GM18502 (cell line): ENCODE measurements at regions not wholly inside any gene's neighbourhood (a gene's known extent, or its start where the extent isn't known, plus 50 kb on each side); places are given as distances from the start of the nearest gene placed in this dataset.

Experiments
- ATAC-seq: cut with Tn5 transposase; IDR thresholded peaks from one replicate; pipeline ENCODE4 v1.9.1; 2021; ENCODE audit warnings: mild to moderate bottlenecking; ENCODE audit not compliant: unreplicated experiment, poor library complexity

DNA sequence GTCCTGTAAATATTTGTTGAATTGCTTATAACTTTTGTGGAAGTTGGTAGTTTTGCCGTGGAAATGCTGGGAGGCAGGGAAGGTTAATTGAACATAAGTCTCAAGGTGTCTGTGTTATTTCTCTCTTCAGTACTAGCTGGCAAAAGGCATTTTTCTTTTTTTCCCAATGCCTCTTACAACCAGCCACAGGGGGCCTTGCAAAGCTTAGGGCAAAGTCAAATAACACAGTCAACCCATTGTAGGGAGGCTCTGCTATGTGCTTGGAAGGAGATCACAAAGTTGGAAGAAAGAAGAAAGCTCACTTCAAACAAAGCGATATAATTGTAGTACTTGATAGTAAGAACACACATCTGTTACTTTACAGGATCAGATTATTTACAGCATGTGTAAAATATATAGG is 802.6 kb downstream of the PDHA2 start:
- no peak for ATAC-seq

DNA sequence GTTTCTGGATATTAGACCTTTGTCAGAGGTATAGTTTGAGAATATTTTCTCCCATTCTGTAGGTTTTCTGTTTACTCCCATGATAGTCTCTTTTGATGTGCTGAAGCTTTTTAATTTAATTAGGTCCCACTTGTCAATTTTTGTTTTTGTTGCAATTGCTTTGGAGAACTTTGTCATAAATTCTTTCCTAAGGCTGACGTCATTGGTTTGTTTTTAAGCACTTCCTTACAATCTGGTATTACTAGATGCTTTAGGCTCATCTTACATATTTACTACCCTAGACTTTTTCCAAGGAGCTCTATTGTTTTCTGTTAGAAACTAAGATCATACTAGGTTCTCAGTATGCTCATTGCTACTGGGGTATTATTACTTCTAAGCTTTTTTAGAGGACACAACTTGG is 806.3 kb downstream of the PDHA2 start:
- ATAC-seq, result no peak

DNA sequence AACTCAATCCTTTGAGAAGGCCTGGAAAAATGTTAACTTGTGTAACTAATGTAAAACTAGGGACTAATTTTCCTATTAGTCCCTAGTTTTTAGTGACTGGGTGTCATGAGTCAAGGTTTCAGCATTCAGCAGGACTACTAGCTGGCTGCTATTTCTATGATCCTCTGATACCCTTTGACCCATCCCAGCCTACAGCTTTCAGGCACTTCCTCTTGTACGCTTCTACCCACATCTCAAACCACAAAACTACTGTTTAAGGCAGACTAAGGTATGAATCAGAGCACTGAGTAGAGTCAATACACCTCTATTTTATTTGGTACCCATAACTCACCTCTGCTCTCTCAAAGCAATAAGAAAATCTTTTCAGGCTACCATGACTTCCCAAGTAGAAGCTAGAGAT is 809.6 kb downstream of the PDHA2 start:
- ATAC-seq, result no peak

DNA sequence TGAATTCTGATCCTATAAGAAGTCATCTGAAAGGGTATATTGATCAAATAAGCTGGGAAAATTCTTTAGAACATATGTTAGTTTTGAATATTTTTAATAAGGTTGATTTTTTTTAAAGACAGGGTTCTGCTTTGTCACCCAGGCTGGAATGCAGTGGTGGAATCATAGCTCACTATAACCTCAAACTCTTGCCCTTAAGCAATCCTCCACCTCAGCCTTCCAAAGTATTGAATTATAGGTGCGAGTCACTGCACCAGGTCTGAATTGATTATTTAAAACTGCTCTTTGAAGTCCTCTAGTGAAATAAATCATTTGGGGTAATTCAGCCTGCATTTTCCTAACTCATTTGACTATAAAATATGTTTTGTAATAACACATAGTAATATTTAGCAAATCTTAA is 812.3 kb downstream of the PDHA2 start:
- ATAC-seq, result no peak

DNA sequence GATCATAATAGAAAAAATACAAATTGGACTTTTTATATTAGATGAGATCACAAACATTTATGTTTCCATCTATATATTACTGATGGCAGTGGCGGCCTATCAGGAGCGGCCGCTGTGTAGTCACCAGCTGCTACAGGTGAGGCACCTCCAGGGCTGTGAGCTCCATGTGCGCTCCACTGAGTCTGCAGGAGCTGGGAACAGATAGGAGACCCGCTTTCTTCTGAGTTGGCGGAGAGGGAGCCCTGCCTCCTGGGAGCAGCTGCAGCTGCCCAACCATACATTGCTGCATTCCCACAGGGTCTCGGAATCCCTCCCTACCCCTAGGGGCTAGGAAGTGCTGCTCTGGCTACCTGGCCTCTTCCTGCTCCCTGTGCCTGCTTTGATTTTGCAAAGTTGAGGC is 812.9 kb downstream of the PDHA2 start:
- no peak for ATAC-seq

DNA sequence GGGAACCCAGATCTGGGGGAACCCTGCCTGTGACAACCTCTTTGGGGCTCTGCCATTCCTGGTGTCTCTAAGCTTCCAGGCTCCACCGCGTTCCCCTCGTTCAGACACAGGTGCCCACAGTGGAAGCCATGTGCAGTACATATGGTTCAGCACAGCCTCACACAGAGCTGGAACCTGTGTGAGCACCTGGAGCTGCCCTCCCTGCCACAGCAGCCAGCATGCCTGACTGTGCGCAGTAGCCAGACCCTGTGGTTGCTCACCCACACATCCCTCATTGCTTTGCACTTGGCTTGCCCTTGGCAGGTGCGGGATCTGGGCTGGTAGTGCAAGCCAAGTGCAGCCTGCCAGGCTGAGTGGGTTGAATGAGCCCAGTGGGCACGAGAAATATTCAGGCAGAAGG is 814.2 kb downstream of the PDHA2 start:
- ATAC-seq, result no peak

DNA sequence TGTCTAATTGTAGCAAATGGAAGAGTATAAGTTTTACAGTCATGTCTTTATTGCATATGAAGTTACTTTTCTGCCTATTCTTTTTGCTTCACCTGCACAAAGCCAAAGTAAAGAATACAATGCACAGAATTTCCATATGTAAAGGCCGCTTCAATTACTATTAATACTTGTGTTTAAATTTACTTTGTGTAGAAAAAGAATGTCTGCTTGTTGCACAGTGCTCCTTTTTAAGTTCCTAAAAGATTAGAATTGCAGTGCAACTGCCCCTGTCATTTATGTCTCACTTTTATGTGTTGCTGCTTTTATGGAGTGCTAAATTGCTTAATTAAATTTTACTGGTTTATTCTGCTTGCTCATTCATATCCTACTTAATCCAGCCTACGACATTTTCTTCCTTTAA is 830.5 kb downstream of the PDHA2 start:
- ATAC-seq, result no peak

DNA sequence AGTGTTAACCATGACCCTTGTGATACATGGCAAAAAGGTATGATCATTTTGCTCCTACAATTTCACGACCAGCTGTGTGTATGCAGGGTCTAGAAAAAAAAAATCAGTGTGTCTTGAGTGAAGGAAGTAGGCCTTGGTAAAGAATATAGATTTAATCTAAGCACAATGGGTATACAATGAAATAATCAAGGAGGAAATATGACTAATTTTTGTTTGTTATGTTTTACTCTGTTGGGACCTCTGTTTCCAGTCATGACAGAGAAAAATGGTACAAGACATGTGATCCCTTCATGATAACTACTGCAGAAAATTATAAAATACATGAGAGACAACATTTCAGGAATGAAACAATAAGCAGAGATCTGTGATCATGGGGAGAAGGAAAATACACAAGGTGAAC is 835.5 kb downstream of the PDHA2 start:
- no peak for ATAC-seq

DNA sequence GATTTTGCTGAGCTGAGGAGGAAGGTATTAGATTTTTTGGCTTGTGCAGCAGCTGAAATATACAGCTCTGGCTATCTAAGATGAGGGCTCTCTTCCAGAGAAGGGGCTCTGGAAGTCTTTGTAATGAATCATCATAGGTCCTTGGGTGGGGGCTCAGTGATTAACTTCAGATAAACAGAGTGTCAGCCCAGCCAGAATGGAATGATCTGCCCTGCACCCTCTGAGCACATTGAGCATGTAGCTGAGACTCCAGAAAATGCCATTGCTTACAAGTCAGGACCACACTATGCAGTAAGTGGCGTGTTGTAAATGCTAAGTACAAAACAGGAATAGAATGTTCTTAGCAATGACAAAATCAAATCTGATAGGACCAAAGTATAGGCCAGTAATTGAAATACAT is 836.0 kb downstream of the PDHA2 start:
- no peak for ATAC-seq

DNA sequence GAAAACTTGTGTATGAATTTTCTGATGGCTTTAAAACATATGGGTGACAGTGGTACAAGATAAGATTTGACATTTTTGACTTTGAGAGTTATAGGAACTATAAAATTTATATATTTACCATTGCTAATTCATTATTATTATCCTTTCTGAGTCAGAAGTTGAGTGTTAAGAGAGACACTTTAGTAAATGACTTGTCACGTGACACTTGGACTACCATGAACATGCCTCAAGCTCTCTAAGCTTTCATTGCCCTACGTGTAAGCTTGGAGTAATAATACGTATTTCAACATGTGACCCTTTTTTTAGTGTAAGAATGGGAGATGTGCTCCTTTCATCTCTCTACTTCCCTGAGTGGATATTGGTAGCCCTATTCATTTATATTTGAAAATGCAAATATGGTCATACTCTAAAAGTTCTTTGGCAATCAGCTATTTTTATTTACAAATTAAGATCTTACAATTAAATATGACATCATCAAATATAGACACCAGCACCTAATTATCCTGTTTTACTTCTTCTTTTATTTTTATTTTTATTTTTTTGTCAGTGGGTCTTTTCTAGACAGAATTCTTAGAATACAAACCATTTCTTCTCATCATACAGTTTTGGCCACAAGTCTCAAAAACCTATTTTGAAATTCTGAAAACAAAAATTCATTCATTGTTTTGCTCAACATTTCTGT is 837.0 kb downstream of the PDHA2 start:
- no peak for ATAC-seq

DNA sequence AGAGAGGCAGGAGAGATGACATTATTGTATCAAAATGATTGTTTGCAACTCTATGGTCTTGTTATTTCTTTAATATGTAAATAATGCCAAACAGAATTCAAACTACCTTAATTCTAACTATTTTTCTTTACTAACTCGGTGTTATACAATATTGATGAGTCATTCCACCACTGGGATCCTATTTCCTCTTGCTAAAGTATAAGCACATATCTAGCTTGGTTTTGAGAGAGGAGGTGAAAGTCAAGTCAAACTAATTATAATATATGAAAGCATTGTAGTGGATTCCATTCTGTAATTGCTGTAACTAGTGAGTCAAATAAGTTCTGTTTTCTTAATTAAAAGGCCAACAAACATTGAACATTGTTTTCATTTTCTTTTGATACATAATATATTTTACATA is 837.6 kb downstream of the PDHA2 start:
- no peak for ATAC-seq

DNA sequence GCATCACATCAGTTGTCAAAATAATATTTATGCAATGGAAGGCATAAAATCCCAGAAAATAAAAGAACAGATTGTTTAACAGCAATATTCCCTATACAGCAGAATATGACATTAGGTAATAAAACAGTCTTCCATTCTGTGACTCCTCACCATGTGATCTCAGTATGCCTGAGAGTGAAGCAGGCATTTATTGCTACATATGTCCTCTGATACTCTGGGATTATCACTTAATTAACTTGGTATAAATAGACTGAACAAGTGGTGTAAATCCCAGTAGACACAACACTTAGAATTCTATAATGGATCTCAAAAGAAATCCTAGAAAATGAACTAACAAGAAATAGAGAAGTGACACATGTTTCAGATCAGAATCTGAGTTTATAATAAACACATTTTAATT is 841.3 kb downstream of the PDHA2 start:
- no peak for ATAC-seq

DNA sequence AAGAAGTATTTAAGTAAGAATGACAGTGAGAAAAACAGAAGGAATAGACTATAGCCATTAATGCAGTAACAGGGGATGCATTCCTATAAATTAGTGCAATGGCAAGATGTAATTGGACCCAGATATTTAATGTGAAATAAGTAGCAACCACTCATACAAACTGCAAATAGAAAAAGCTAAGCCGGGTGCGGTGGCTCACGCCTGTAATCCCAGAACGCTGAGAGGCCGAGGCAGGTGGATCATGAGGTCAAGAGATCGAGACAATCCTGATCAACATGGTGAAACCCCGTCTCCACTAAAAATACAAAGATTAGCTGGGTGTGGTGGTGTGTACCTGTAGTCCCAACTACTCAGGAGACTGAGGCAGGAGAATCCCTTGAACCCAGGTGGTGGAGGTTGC is 845.8 kb downstream of the PDHA2 start:
- ATAC-seq, result no peak

DNA sequence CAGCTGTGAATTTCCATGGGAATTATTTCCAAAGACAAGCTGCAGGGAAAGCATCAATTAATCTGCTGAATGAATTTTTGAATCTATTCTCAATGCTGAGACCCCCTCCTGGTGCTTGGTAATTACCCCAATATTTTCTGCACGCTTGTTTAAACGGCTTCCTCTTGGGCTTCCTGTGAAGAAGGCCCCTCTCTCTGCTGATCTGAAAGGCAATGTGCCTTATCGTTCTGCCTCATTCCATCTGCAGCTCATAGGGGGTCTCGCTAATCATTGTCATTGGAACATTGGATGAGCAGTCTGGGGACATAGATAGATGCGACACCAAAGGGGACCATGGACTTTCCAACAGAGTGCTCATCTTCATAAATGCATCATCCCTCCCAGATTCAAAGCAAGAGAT is 851.6 kb downstream of the PDHA2 start:
- ATAC-seq, result no peak

DNA sequence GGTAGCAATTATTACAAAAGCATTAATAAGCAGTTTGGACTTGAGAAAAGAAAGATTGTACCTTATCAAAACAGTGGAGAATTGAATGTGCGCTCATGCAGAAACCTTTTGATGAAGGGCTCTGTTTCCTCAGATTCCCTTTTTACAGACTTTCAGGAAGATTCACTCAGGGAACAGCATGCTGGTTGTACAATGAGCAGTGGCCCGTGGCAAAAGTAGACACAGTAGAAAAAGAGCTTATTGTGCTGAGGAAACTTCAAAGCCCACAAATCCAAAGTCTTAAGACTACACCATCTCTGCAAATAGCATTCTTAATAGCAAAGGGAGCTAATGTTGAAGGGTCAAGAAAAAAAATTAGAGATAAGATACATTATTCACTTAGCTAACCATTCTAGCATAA is 858.9 kb downstream of the PDHA2 start:
- no peak for ATAC-seq

DNA sequence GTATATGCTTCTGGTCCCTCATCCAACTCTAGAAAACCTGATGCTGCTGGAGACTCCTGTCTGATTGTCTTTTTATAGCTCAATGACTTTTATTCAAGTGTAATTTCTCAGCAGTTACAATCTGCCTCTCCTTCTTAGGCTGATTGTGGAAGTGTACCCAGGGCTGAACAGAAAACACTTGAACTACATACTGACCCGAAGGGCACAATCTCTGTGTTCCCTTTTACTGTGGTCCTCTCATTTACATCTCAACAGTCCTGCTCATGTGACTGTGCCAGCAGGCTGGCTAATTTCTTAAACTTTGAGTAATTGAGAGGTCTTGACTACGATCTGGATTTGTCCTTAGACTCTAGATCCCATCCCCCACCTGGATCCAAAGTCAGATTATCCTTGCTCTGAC is 863.4 kb downstream of the PDHA2 start:
- no peak for ATAC-seq

DNA sequence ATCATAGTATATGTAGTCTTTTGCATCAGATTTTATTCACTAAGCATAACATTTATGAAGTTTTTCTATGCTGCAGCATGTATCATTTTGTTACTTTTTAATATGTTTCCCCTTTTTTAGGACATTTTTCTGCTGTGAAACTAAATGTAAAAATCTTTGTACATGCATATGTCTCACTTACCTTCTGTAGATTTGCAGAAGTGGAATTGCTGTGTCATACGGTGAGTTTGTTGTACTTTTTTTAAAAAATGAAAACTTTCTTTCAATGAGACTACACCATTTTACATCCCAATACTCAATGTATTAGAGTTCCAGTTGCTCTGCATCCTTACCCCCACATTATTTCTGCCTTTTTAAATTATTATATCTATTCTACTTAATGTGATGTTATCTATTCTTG is 868.9 kb downstream of the PDHA2 start:
- no peak for ATAC-seq

DNA sequence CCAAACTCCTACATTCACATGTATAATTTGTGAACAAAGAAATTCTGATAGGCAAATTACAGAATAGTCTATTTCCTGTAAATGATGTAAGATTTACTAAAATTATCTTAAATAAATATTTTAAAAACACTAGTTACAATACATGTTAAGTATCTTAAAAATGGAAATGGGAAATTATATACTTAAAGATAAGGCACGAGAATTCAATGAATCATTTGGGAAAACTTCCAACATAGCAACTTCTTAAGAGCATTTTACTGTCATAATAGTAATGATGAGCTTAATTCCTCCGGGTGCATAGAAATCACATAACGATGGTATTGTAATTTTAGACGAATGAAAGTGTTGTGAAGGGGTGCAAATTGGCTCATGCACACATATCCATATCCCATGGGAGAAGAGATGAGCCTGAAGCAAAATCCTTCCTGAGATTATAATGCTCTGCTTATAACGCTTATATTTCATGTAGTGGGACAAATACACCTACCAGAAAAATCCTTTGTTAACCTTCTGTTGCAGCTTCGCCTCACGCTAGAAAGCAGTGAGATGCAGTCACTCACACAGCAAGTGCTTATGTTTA is 873.5 kb downstream of the PDHA2 start:
- ATAC-seq, result no peak

DNA sequence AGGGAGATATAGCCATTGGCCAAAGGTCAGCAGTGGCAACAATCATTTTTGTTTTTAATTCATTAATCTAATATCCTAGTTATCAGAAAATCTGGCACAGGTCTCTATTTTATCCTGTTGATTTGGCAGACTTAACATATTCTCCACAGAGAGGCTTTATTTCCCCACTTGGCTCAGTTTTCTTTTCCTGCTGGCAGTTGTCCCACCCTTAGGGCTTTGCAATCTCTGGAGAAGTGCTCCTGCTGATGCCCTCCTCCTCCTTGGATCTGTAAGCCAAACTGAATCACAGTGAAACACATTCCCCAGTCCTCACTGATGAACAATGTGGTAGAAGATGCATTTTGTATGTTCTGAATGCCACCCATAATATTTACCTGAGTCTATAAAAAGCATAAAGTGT is 889.7 kb downstream of the PDHA2 start:
- no peak for ATAC-seq

DNA sequence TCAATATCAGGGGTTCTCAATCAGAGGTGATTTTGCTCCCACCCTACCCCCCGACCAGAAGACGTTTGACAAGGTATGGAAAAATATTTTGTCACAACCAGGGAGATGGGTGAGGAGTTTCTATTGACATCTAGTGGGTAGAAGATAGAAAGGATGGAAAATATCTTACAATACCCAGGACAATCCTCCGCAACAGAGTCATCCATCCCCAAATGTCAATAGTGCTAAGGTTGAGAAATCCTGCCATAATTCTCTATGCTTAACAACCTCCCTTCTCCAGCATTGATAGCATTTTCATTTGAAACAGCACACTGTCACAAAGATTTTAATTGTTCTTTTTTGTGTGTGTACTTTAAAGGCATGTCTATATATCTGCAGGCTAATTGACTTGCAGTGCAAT is 890.5 kb downstream of the PDHA2 start:
- ATAC-seq, result no peak

DNA sequence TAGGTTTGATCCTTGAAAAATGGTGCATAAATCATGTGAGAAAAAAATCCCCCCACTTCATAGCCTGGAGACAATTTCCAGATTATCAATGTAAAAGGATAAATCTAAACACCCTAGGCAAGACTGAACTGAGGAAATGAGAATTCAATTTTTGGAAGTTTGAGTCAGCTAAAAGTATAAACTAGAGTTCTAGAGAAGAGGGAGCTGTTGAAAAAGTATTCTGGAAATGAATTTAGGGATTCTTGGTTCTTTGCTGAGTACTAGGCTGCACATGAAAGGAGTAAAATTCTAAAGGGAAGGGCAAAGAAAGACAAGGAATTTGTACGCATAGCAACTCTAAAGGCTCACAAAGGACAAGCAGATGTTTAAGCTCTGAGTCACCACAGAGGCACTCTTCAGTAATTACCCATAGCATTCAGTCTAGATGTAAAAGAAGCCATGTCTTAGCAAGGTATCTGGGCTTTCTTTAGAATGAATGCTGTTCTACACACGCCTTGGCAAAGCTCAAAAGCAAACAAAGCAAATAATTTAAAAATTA is 896.5 kb downstream of the PDHA2 start:
- ATAC-seq, result no peak

DNA sequence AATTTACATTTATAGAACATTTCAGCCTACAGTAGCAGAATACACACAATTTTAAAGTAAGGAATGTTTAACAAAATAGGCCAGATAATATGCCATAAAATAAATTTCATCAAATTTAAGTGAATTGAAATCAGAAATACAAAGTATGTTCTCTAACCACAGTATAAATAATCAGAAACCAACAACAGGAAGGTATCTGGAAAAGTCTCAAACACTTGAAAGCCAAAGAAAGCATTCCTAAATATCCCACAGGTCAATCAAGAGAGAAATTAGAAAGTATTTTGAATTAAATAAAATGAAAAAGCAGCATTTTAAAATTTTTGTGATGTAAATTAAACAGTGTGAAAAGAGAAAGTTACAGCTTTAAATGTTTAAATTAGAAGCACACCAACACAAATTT is 899.2 kb downstream of the PDHA2 start:
- ATAC-seq, result no peak
